B cell (primary cell): ENCODE measurements at regions not wholly inside any gene's neighbourhood (a gene's known extent, or its start where the extent isn't known, plus 50 kb on each side); places are given as distances from the start of the nearest gene placed in this dataset.

ENCODE experiments used
- CTCF ChIP-seq: fragments of 200-600 bp; IDR thresholded peaks from one replicate; pipeline ENCODE4 v1.8.0; 2022; ENCODE audit warnings: antibody characterized with exemption, mild to moderate bottlenecking
- EZH2 ChIP-seq: IDR thresholded peaks from 2 replicates; pipeline ENCODE4 v1.6.1; 2012; ENCODE audit warnings: borderline replicate concordance, low read depth, mild to moderate bottlenecking, moderate library complexity, low read length; ENCODE audit not compliant: insufficient read depth, poor library complexity, severe bottlenecking

GRCh38 chr2:43038696-43039094, 187.7 kb downstream of the ZFP36L2 start:
- TF ChIP-seq CTCF (no peak), EZH2 (no peak)
